Sciatic nerve (tissue), 2 donors: ENCODE measurements at regions not wholly inside any gene's neighbourhood (a gene's known extent, or its start where the extent isn't known, plus 50 kb on each side); places are given as distances from the start of the nearest gene placed in this dataset.

Experiments
- ATAC-seq: fragments of 200-7000 bp; cut with Tn5 transposase; one replicate; pipeline ENCODE4 v1.9.1; 2020; ENCODE audit warnings: mild to moderate bottlenecking, moderate library complexity
- DNase-seq: peaks from one replicate; pipeline ENCODE4 v3.0.0-alpha.2; 2020; ENCODE audit warnings: low spot score
- intact Hi-C: fragments of 100-400 bp; cut with DNase I; formaldehyde crosslinking; loops from one replicate; pipeline ENCODE4 v1.14.2; 2022
- donor health status: DM: no; HTN: no; CAD: no.
- donor health status: DM: no; HTN: no; CAD: no.

DNA sequence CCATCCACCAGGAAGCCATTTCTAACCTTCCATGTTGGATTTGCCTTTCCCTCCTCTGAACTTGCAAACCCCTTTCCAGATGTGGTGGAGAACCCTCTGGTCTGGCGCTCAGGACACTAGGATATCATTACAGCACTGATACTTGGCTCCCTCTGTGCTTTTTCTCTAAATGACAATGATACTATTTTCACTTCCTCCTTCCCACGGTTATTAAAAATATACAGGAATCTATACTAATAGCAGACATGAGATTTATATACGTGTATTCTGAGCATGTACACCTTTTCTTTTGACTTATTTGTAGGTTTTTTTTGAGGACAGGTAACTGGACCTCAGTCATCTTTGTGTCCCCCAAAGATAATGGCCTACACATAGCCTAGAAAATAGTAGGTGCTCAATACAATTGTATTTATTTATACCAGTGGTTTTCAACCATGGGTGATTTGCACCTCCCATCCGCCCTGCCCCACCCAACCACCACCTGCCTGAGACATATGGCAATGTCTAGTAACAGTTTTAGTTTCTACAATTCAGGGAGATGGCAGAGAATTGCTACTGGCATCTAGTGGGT lies 60.4 kb upstream of the PLAC8 start:
- ATAC-seq (no peak), DNase-seq (no peak)
- intact Hi-C loops: no loop called here

DNA sequence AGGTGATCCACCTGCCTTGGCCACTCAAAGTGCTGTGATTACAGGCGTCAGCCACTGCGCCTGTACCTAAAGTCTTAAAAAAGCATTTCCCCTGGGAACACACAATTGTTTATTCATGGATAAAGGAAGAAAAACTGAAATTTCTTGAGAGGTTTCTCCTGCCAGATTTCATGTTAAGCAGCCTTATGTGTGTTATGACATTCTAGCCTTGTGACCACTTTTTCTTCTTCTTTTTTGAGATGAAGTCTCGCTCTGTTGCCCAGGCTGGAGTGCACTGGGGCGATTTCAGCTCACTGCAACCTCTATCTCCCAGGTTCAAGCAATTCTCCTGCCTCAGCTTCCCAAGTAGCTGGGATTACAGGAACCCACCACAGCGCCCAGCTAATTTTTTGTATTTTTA lies 57.8 kb upstream of the PLAC8 start:
- intact Hi-C loops: no loop called here
- ATAC-seq: no peak
- DNase-seq: no peak

- DNase-seq: no peak
- intact Hi-C loops: no loop called here
- no peak for ATAC-seq
These were observed 57.0 kb upstream of the PLAC8 start for GRCh38 chr4:83171436-83172039.

GRCh38 chr4:83170952-83171399 lies 56.4 kb upstream of the PLAC8 start:
- intact Hi-C loops: no loop called here
- ATAC-seq: no peak
- DNase-seq: no peak
